ENCODE measurements at regions not wholly inside any gene's neighbourhood (a gene's known extent, or its start where the extent isn't known, plus 50 kb on each side); places are given as distances from the start of the nearest gene placed in this dataset.

DNA sequence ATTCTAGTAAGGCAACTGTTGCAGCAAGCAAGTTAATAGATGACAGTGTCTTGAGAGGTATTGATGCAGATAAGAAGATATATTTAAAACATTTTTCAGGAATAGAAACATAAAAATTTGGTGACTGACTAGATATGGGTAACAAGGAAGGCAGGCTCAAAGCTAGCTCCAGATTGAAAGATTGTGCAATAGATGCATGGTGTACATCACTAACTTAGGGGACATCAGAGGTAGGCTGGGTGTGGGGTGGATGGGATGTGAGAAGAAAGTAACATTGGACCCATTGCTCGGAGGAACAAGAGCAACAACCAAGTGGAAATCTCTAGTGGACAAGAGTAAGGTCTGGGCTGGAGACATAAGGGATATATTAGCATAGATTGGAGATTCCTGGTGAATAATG is 306.9 kb downstream of the MCTP2 start:
- H3K9ac ChIP-seq = no peak overlapping the region
- H3K79me2 ChIP-seq (ENCODE audit: insufficient read depth) = no peaks in the 10 kb centered on the region
- whole genome bisulfite sequencing (ENCODE audit: low lambda C conversion rate) = 0% methylated on average over 1 of the region's 1 CpG
- H3K27ac ChIP-seq (ENCODE audit: low read depth in 2 of 2, low read length in 1 of 2) = no peak overlapping the region
- no peaks in the 10 kb centered on the region for H3K4me1 ChIP-seq (ENCODE audit: control insufficient read depth in 1 of 2, insufficient read depth in 2 of 2, low read depth in 1 of 2, low read length in 1 of 2)
- H3K9me3 ChIP-seq = no peaks in the 10 kb centered on the region
- H3K9me2 ChIP-seq = no peaks in the 10 kb centered on the region
- H3K4me2 ChIP-seq = no peak overlapping the region
- ChIA-PET POLR2A (no interaction called here), CTCF (interaction anchor here (2.1 kb wide), 1 partner anchor 12 kb away, joined by 11 read pairs; no protein-coding TSS in a partner anchor)
- no peaks in the 10 kb centered on the region for H3K27me3 ChIP-seq (ENCODE audit: insufficient read depth)
- H3K4me3 ChIP-seq (ENCODE audit: low read depth in 2 of 2, low read length in 1 of 2) = no peak overlapping the region
- no peak for DNase-seq
- no peak overlapping the region for H2AFZ ChIP-seq (ENCODE audit: low read depth)
- H4K20me1 ChIP-seq (ENCODE audit: insufficient read depth) = no peaks in the 10 kb centered on the region
- H3F3A ChIP-seq (replicated peaks; ENCODE audit: insufficient read depth) = no peaks in the 10 kb centered on the region
- no peaks in the 10 kb centered on the region for H3K36me3 ChIP-seq (replicated peaks in 1 of 2; ENCODE audit: control insufficient read depth in 1 of 2, insufficient read depth in 2 of 2, low read length in 1 of 2)
- TF ChIP-seq EZH2phosphoT487 (IDR thresholded peaks at IDR 0.05; ENCODE audit: borderline replicate concordance, low read depth) (no peak), IRF3 (IDR thresholded peaks at IDR 0.05; ENCODE audit: low read depth, low read length) (no peak), GATA2 (CRISPR knock-in tag; IDR thresholded peaks at IDR 0.05) (no peak), MXI1 (IDR thresholded peaks at IDR 0.05; ENCODE audit: low read depth, low read length) (no peak), RFX5 (IDR thresholded peaks at IDR 0.05; ENCODE audit: low read length) (no peak), SMC3 (IDR thresholded peaks at IDR 0.05; ENCODE audit: low read depth, low read length) (no peak), RCOR1 (IDR thresholded peaks at IDR 0.05; ENCODE audit: low read length) (no peak), GABPA (IDR thresholded peaks at IDR 0.05; ENCODE audit: low read depth) (no peak), POLR2AphosphoS5 (IDR thresholded peaks at IDR 0.05; ENCODE audit: low read depth, low read length) (no peak), ELF1 (IDR thresholded peaks at IDR 0.05) (no peak), FOXM1 (IDR thresholded peaks at IDR 0.05; ENCODE audit: low read depth) (no peak), ZBTB33 (IDR thresholded peaks at IDR 0.05; ENCODE audit: borderline replicate concordance, low read depth) (no peak), CHD2 (IDR thresholded peaks at IDR 0.05; ENCODE audit: low read length, partially characterized antibody) (no peak), NFIC (IDR thresholded peaks at IDR 0.05; ENCODE audit: borderline replicate concordance) (no peak), NRF1 (IDR thresholded peaks at IDR 0.05; ENCODE audit: low read depth, low read length) (no peak)
- TF ChIP-seq, protein P1, sequence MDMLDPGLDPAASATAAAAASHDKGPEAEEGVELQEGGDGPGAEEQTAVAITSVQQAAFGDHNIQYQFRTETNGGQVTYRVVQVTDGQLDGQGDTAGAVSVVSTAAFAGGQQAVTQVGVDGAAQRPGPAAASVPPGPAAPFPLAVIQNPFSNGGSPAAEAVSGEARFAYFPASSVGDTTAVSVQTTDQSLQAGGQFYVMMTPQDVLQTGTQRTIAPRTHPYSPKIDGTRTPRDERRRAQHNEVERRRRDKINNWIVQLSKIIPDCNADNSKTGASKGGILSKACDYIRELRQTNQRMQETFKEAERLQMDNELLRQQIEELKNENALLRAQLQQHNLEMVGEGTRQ (IDR thresholded peaks at IDR 0.05; ENCODE audit: borderline replicate concordance, low read depth, low read length) = no peak
- TF ChIP-seq, protein P2, sequence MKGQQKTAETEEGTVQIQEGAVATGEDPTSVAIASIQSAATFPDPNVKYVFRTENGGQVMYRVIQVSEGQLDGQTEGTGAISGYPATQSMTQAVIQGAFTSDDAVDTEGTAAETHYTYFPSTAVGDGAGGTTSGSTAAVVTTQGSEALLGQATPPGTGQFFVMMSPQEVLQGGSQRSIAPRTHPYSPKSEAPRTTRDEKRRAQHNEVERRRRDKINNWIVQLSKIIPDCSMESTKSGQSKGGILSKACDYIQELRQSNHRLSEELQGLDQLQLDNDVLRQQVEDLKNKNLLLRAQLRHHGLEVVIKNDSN (IDR thresholded peaks at IDR 0.05; ENCODE audit: borderline replicate concordance, low read depth) = no peak
- TF ChIP-seq, protein P3, sequence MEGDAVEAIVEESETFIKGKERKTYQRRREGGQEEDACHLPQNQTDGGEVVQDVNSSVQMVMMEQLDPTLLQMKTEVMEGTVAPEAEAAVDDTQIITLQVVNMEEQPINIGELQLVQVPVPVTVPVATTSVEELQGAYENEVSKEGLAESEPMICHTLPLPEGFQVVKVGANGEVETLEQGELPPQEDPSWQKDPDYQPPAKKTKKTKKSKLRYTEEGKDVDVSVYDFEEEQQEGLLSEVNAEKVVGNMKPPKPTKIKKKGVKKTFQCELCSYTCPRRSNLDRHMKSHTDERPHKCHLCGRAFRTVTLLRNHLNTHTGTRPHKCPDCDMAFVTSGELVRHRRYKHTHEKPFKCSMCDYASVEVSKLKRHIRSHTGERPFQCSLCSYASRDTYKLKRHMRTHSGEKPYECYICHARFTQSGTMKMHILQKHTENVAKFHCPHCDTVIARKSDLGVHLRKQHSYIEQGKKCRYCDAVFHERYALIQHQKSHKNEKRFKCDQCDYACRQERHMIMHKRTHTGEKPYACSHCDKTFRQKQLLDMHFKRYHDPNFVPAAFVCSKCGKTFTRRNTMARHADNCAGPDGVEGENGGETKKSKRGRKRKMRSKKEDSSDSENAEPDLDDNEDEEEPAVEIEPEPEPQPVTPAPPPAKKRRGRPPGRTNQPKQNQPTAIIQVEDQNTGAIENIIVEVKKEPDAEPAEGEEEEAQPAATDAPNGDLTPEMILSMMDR (IDR thresholded peaks at IDR 0.05) = no peak
